Endothelial cell (in vitro differentiated cells): ENCODE measurements at regions not wholly inside any gene's neighbourhood (a gene's known extent, or its start where the extent isn't known, plus 50 kb on each side); places are given as distances from the start of the nearest gene placed in this dataset.

ENCODE experiments used
- DNase-seq: peaks from one replicate; pipeline ENCODE4 v3.0.0; 2021; ENCODE audit warnings: low spot score
- H3K27ac Mint-ChIP-seq: one replicate; pipeline ENCODE4 v1.8.0; 2021; ENCODE audit warnings: mixed read lengths, inconsistent platforms; ENCODE audit not compliant: unreplicated experiment
- H3K27me3 Mint-ChIP-seq: one replicate; pipeline ENCODE4 v1.8.0; 2021; ENCODE audit warnings: mild to moderate bottlenecking, moderate library complexity, mixed read lengths, inconsistent platforms; ENCODE audit not compliant: unreplicated experiment
- H3K36me3 Mint-ChIP-seq: one replicate; pipeline ENCODE4 v1.8.0; 2021; ENCODE audit warnings: mild to moderate bottlenecking, low read depth, mixed read lengths, inconsistent platforms; ENCODE audit not compliant: unreplicated experiment
- H3K4me1 Mint-ChIP-seq: one replicate; pipeline ENCODE4 v1.8.0; 2021; ENCODE audit warnings: mild to moderate bottlenecking, mixed read lengths, inconsistent platforms; ENCODE audit not compliant: unreplicated experiment
- H3K4me3 Mint-ChIP-seq: one replicate; pipeline ENCODE4 v1.8.0; 2021; ENCODE audit warnings: mild to moderate bottlenecking, mixed read lengths, inconsistent platforms; ENCODE audit not compliant: unreplicated experiment
- H3K9me3 Mint-ChIP-seq: one replicate; pipeline ENCODE4 v1.8.0; 2021; ENCODE audit warnings: mixed read lengths, inconsistent platforms; ENCODE audit not compliant: unreplicated experiment
- TF ChIP-seq, protein P1 (sequence below): fragments of 200-600 bp; sonication (generic); IDR thresholded peaks from one replicate; pipeline ENCODE4 v1.5.0; 2021; ENCODE audit warnings: antibody characterized with exemption; ENCODE audit not compliant: unreplicated experiment

- peaks cover 30% of the 10 kb centered on the region for H3K4me1 Mint-ChIP-seq
- TF ChIP-seq, protein P1, sequence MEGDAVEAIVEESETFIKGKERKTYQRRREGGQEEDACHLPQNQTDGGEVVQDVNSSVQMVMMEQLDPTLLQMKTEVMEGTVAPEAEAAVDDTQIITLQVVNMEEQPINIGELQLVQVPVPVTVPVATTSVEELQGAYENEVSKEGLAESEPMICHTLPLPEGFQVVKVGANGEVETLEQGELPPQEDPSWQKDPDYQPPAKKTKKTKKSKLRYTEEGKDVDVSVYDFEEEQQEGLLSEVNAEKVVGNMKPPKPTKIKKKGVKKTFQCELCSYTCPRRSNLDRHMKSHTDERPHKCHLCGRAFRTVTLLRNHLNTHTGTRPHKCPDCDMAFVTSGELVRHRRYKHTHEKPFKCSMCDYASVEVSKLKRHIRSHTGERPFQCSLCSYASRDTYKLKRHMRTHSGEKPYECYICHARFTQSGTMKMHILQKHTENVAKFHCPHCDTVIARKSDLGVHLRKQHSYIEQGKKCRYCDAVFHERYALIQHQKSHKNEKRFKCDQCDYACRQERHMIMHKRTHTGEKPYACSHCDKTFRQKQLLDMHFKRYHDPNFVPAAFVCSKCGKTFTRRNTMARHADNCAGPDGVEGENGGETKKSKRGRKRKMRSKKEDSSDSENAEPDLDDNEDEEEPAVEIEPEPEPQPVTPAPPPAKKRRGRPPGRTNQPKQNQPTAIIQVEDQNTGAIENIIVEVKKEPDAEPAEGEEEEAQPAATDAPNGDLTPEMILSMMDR: no peak
- no peaks in the 10 kb centered on the region for H3K9me3 Mint-ChIP-seq
- no peaks in the 10 kb centered on the region for H3K36me3 Mint-ChIP-seq
- H3K27ac Mint-ChIP-seq: peak overlapping the region; percentile 57
- DNase-seq: no peak
- H3K4me3 Mint-ChIP-seq: no peak overlapping the region
- H3K27me3 Mint-ChIP-seq: peaks cover 7% of the 10 kb centered on the region
Observed at GRCh38 chr10:5297466-5297865, 67.3 kb upstream of the UCN3 start.

- H3K27me3 Mint-ChIP-seq: peaks cover 7% of the 10 kb centered on the region
- H3K9me3 Mint-ChIP-seq: no peaks in the 10 kb centered on the region
- no peak for DNase-seq
- no peaks in the 10 kb centered on the region for H3K36me3 Mint-ChIP-seq
- H3K27ac Mint-ChIP-seq: no peak overlapping the region
- TF ChIP-seq, protein P1: no peak
- H3K4me1 Mint-ChIP-seq: peaks cover 27% of the 10 kb centered on the region
- H3K4me3 Mint-ChIP-seq: no peak overlapping the region
Observed at GRCh38 chr10:5297996-5298395, 66.8 kb upstream of the UCN3 start.

GRCh38 chr10:5299950-5300349, 64.8 kb upstream of the UCN3 start:
- Mint-ChIP-seq H3K36me3 (no peaks in the 10 kb centered on the region), H3K27ac (no peak overlapping the region), H3K9me3 (peaks cover 6% of the 10 kb centered on the region), H3K27me3 (peaks cover 5% of the 10 kb centered on the region), H3K4me3 (no peak overlapping the region), H3K4me1 (peaks cover 14% of the 10 kb centered on the region)
- DNase-seq: no peak
- TF ChIP-seq, protein P1: no peak

- Mint-ChIP-seq H3K4me1 (no peaks in the 10 kb centered on the region), H3K27me3 (peaks cover 2% of the 10 kb centered on the region), H3K27ac (no peak overlapping the region), H3K4me3 (no peak overlapping the region), H3K36me3 (no peaks in the 10 kb centered on the region), H3K9me3 (peaks cover 6% of the 10 kb centered on the region)
- DNase-seq: no peak
- TF ChIP-seq, protein P1: no peak
Observed at GRCh38 chr10:5303504-5303903, 61.3 kb upstream of the UCN3 start.

- TF ChIP-seq, protein P1: no peak
- Mint-ChIP-seq H3K4me3 (no peak overlapping the region), H3K27ac (no peak overlapping the region), H3K9me3 (peaks cover 6% of the 10 kb centered on the region), H3K27me3 (peaks cover 2% of the 10 kb centered on the region), H3K36me3 (no peaks in the 10 kb centered on the region), H3K4me1 (no peaks in the 10 kb centered on the region)
- DNase-seq: no peak
Observed at GRCh38 chr10:5305374-5305773, 59.4 kb upstream of the UCN3 start.
